ENCODE measurements at regions not wholly inside any gene's neighbourhood (a gene's known extent, or its start where the extent isn't known, plus 50 kb on each side); places are given as distances from the start of the nearest gene placed in this dataset.

DNA sequence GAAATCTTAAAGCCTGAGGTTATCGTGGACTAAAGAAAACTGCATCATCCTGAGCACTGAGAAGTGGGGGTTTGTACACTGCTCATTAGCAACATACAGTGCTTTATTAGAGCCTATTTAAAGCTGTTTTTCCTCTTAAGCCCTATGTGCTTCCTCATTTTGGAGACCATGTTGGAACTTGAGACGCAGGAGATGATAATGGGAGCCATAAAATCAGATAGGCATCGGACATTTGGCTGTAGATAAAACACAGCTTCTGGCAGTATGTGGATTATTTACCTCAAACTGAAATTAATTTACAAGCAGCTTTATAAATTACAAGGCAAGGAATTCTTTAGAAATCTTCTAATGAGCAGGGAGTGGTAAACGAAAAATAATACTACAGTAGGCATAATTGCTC is 147.7 kb upstream of the IVNS1ABP start (continued):
- no peak for TF ChIP-seq PBX3 (IDR thresholded peaks at IDR 0.05)
- TF ChIP-seq, protein P1, sequence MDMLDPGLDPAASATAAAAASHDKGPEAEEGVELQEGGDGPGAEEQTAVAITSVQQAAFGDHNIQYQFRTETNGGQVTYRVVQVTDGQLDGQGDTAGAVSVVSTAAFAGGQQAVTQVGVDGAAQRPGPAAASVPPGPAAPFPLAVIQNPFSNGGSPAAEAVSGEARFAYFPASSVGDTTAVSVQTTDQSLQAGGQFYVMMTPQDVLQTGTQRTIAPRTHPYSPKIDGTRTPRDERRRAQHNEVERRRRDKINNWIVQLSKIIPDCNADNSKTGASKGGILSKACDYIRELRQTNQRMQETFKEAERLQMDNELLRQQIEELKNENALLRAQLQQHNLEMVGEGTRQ (IDR thresholded peaks at IDR 0.05; ENCODE audit: borderline replicate concordance, low read depth, low read length): no peak

GRCh38 chr1:185463433-185463832 is 146.4 kb upstream of the IVNS1ABP start:
- H4K20me1 ChIP-seq (ENCODE audit: insufficient read depth): no peaks in the 10 kb centered on the region
- H3K9me2 ChIP-seq: no peaks in the 10 kb centered on the region
- H3K4me2 ChIP-seq: no peak overlapping the region
- H3K9ac ChIP-seq: no peak overlapping the region
- POLR2A ChIA-PET: no interaction called here
- H3F3A ChIP-seq (replicated peaks; ENCODE audit: insufficient read depth): no peaks in the 10 kb centered on the region
- H3K27me3 ChIP-seq (ENCODE audit: insufficient read depth): no peaks in the 10 kb centered on the region
- H2AFZ ChIP-seq (ENCODE audit: low read depth): no peak overlapping the region
- no peaks in the 10 kb centered on the region for H3K9me3 ChIP-seq
- H3K36me3 ChIP-seq (replicated peaks in 1 of 2; ENCODE audit: control insufficient read depth in 1 of 2, insufficient read depth in 2 of 2, low read length in 1 of 2): no peaks in the 10 kb centered on the region
- no peak overlapping the region for H3K4me3 ChIP-seq (ENCODE audit: low read depth in 2 of 2, low read length in 1 of 2)
- no peak for TF ChIP-seq MXI1 (IDR thresholded peaks at IDR 0.05; ENCODE audit: low read depth, low read length)
- no peak for TF ChIP-seq GATA2 (CRISPR knock-in tag; IDR thresholded peaks at IDR 0.05)
- TF ChIP-seq FOSL2 (IDR thresholded peaks at IDR 0.05; ENCODE audit: borderline replicate concordance, low read depth): no peak
- no peak for TF ChIP-seq GABPA (IDR thresholded peaks at IDR 0.05; ENCODE audit: low read depth)
- TF ChIP-seq FOXJ3 (CRISPR knock-in tag; IDR thresholded peaks at IDR 0.05): no peak
- TF ChIP-seq CHD2 (IDR thresholded peaks at IDR 0.05; ENCODE audit: low read length, partially characterized antibody): no peak
- TF ChIP-seq RCOR1 (IDR thresholded peaks at IDR 0.05; ENCODE audit: low read length): no peak
- TF ChIP-seq, protein P2, sequence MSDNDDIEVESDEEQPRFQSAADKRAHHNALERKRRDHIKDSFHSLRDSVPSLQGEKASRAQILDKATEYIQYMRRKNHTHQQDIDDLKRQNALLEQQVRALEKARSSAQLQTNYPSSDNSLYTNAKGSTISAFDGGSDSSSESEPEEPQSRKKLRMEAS (IDR thresholded peaks at IDR 0.05; ENCODE audit: low read depth): no peak
- no peak for TF ChIP-seq CTCF (IDR thresholded peaks at IDR 0.05)
- TF ChIP-seq PBX3 (IDR thresholded peaks at IDR 0.05): no peak
- TF ChIP-seq RFX5 (IDR thresholded peaks at IDR 0.05; ENCODE audit: low read length): no peak
- no peak for TF ChIP-seq YY1 (IDR thresholded peaks at IDR 0.05; ENCODE audit: low read depth)
- no peak for TF ChIP-seq MEF2A (IDR thresholded peaks at IDR 0.05; ENCODE audit: borderline replicate concordance, low read depth)
- no peak for TF ChIP-seq RXRA (IDR thresholded peaks at IDR 0.05; ENCODE audit: borderline replicate concordance, low read depth)
- TF ChIP-seq NFIC (IDR thresholded peaks at IDR 0.05; ENCODE audit: borderline replicate concordance): no peak
- TF ChIP-seq EP300 (IDR thresholded peaks at IDR 0.05; ENCODE audit: borderline replicate concordance in 1 of 2, low read depth in 1 of 2, low read length in 1 of 2): no peak
- TF ChIP-seq, protein P3, sequence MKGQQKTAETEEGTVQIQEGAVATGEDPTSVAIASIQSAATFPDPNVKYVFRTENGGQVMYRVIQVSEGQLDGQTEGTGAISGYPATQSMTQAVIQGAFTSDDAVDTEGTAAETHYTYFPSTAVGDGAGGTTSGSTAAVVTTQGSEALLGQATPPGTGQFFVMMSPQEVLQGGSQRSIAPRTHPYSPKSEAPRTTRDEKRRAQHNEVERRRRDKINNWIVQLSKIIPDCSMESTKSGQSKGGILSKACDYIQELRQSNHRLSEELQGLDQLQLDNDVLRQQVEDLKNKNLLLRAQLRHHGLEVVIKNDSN (IDR thresholded peaks at IDR 0.05; ENCODE audit: borderline replicate concordance, low read depth): no peak
- WGBS (ENCODE audit: low lambda C conversion rate): 53% methylated on average over 3 of the region's 3 CpGs
- CTCF ChIA-PET: no interaction called here
- no peak for DNase-seq
- no peaks in the 10 kb centered on the region; a peak in 1 of 4 replicates for H3K4me1 ChIP-seq (ENCODE audit: control insufficient read depth in 1 of 2, insufficient read depth in 2 of 2, low read depth in 1 of 2, low read length in 1 of 2)
- H3K79me2 ChIP-seq (ENCODE audit: insufficient read depth): no peaks in the 10 kb centered on the region
- H3K27ac ChIP-seq (ENCODE audit: low read depth in 2 of 2, low read length in 1 of 2): no peak overlapping the region
